RWPE2 (cell line): ENCODE measurements at regions not wholly inside any gene's neighbourhood (a gene's known extent, or its start where the extent isn't known, plus 50 kb on each side); places are given as distances from the start of the nearest gene placed in this dataset.
A peak's percentile ranks its signal among the peaks of the same experiment; 100 is the strongest.

Experiments used
- ATAC-seq: fragments of 200-7000 bp; cut with Tn5 transposase; 3 replicates; pipeline ENCODE4 v1.9.1; 2021; ENCODE audit warnings: low read depth
- DNase-seq: peaks from one replicate; pipeline ENCODE4 v3.0.0-alpha.2; 2020; ENCODE audit warnings: low spot score
- H3K27ac ChIP-seq: fragments of 450-650 bp; 2 replicates; pipeline ENCODE4 v1.5.1; 2017; ENCODE audit warnings: mild to moderate bottlenecking; ENCODE audit not compliant: poor library complexity, severe bottlenecking
- H3K27me3 ChIP-seq: fragments of 250-450 bp; sonication (Bioruptor Pico); 2 replicates; pipeline ENCODE4 v1.5.1; 2021; ENCODE audit warnings: mild to moderate bottlenecking, moderate library complexity; ENCODE audit not compliant: insufficient read depth, poor library complexity, severe bottlenecking
- H3K36me3 ChIP-seq: fragments of 250-450 bp; sonication (Bioruptor Pico); 2 replicates; pipeline ENCODE4 v1.5.1; 2020; ENCODE audit warnings: low read depth, mild to moderate bottlenecking, moderate library complexity
- H3K4me1 ChIP-seq: fragments of 250-450 bp; sonication (Bioruptor Pico); 2 replicates; pipeline ENCODE4 v1.5.1; 2021; ENCODE audit warnings: mild to moderate bottlenecking, moderate library complexity; ENCODE audit not compliant: insufficient read depth, poor library complexity, severe bottlenecking
- H3K4me3 ChIP-seq: fragments of 250-450 bp; sonication (Bioruptor Pico); 2 replicates; pipeline ENCODE4 v1.5.1; 2021; ENCODE audit warnings: mild to moderate bottlenecking, moderate library complexity; ENCODE audit not compliant: severe bottlenecking
- H3K9me3 ChIP-seq: fragments of 250-450 bp; sonication (Bioruptor Pico); 2 replicates; pipeline ENCODE4 v1.5.1; 2021; ENCODE audit warnings: mild to moderate bottlenecking, moderate library complexity; ENCODE audit not compliant: severe bottlenecking
- CTCF ChIP-seq: fragments of 450-650 bp; IDR thresholded peaks from one replicate; pipeline ENCODE4 v1.5.1; 2017; ENCODE audit warnings: mild to moderate bottlenecking, moderate library complexity; ENCODE audit not compliant: poor library complexity, severe bottlenecking

- no peaks in the 10 kb centered on the region for H3K36me3 ChIP-seq
- TF ChIP-seq CTCF, result no peak
- peaks cover 34% of the 10 kb centered on the region for H3K4me1 ChIP-seq
- ATAC-seq (no peak), DNase-seq (no peak)
- peak overlapping the region; percentile 30 for H3K27ac ChIP-seq
- H3K4me3 ChIP-seq, result no peak overlapping the region
- no peaks in the 10 kb centered on the region for H3K27me3 ChIP-seq
- no peaks in the 10 kb centered on the region for H3K9me3 ChIP-seq
Measured at GRCh38 chr2:134174711-134175110, 79.2 kb upstream of the MGAT5 start.

- Histone ChIP-seq H3K27ac (no peak overlapping the region), H3K4me3 (no peak overlapping the region), H3K27me3 (no peaks in the 10 kb centered on the region), H3K9me3 (no peaks in the 10 kb centered on the region), H3K4me1 (peaks cover 41% of the 10 kb centered on the region), H3K36me3 (no peaks in the 10 kb centered on the region)
- no peak for DNase-seq
- no peak for TF ChIP-seq CTCF
- ATAC-seq, result no peak
Measured at GRCh38 chr2:134175834-134176233, 78.0 kb upstream of the MGAT5 start.

GRCh38 chr2:134177351-134177931, 76.4 kb upstream of the MGAT5 start:
- peaks cover 49% of the 10 kb centered on the region for H3K4me1 ChIP-seq
- no peak for DNase-seq

GRCh38 chr2:134178138-134178877, 75.6 kb upstream of the MGAT5 start:
- no peaks in the 10 kb centered on the region for H3K36me3 ChIP-seq
- DNase-seq (no peak), ATAC-seq (no peak)
- no peaks in the 10 kb centered on the region for H3K27me3 ChIP-seq
- peak overlapping the region; percentile 87 for H3K27ac ChIP-seq
- H3K4me1 ChIP-seq, result peaks cover 49% of the 10 kb centered on the region
- TF ChIP-seq CTCF, result no peak
- H3K9me3 ChIP-seq, result no peaks in the 10 kb centered on the region
- no peak overlapping the region for H3K4me3 ChIP-seq

More at GRCh38 chr2:134177351-134177931, 76.4 kb upstream of the MGAT5 start:
- peak overlapping the region; percentile 87 for H3K27ac ChIP-seq
- H3K4me3 ChIP-seq, result no peak overlapping the region
- no peaks in the 10 kb centered on the region for H3K27me3 ChIP-seq
- no peak for TF ChIP-seq CTCF
- no peaks in the 10 kb centered on the region for H3K9me3 ChIP-seq
- ATAC-seq, result peak; percentile 70
- H3K36me3 ChIP-seq, result no peaks in the 10 kb centered on the region

- H3K36me3 ChIP-seq, result no peaks in the 10 kb centered on the region
- H3K27me3 ChIP-seq, result no peaks in the 10 kb centered on the region
- no peaks in the 10 kb centered on the region for H3K9me3 ChIP-seq
- H3K4me3 ChIP-seq, result no peak overlapping the region
- DNase-seq (no peak), ATAC-seq (peak; percentile 40)
- TF ChIP-seq CTCF, result no peak
- H3K4me1 ChIP-seq, result peaks cover 35% of the 10 kb centered on the region
- H3K27ac ChIP-seq, result peak overlapping the region; percentile 23
Measured at GRCh38 chr2:134181219-134181618, 72.7 kb upstream of the MGAT5 start.
